COLO668 (cell line): ENCODE measurements at regions not wholly inside any gene's neighbourhood (a gene's known extent, or its start where the extent isn't known, plus 50 kb on each side); places are given as distances from the start of the nearest gene placed in this dataset.

ENCODE experiments used
- DNase-seq: peaks from one replicate; lab custom pipeline; 2025; ENCODE audit not compliant: unreplicated experiment; lab: John Stamatoyannopoulos, UW

DNA sequence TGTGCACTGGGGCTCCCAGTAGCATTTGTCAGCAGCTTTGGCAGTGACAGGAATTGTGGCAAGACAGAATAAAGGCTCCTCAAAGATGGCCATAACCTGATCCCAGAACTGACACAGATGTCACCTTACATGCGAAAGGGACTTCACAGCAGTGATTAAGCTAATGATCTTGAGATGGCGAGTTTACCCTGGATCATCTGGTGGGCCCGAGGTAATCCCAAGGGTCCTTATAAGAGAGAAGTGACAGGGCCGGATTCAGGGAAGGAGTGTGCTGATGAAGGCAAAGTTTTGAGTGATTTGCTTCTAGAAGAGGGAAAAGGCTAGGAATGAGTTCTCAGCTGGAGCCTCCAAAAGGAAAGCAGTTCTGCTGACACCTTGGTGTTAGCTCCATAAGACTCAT, 333.9 kb downstream of the LPIN1 start:
- DNase-seq, result no peak

DNA sequence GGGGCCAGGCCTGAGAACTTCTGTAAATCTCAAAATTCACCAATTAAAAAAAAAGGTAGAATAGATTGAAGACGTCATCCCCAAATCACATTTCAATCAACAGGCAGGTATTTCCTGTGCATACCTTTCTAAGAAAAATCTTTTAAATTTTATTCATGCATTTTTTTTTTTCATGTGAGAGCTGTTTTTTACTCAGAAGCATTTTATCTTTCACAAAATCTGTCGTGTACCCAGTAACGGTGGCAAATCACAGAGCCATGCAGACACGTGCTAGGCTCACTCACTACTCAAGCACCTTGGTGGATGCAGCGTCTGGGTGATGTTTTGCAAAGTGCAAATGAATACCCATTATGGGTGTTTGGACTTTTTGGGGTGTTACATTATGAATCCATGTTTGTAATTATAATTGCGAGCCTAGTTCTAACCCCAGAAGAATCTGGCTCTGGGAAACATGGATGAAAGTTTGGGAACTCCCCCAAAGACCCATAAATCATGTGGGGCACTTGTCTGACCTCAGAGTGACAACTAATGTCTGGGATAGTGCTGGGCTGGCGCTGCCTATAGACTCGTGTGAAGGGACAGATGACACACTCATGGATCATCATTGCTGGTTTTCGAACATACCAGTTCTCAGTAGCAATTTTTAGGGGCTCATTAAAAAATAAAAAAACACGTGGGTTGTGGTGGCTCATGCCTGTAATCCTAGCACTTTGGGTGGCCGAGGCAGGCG, 335.2 kb downstream of the LPIN1 start:
- DNase-seq, result no peak

DNA sequence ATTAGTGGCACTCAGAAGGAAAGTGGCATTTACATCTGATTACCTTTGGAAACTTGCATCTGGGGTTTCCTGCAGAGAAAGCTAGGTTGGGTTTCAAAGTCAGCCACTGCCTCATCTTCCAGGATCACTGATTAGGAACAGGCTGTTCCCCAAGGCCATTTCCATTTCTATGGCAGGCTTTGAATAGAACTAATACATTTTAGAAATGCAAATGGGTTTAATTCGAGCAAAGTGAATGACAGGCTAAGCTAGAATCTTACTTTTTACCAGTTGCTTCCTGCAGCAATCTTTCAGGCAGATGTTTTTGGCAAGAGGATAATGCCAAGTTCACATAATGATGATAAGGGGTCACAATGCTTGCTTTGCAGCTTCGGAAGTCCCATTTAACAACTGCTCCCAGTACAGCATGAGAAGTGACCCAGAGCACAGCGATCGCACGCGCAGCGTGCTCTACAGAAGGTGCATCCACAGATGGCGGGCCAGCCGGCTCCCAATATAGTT, 336.7 kb downstream of the LPIN1 start:
- DNase-seq, result no peak

DNA sequence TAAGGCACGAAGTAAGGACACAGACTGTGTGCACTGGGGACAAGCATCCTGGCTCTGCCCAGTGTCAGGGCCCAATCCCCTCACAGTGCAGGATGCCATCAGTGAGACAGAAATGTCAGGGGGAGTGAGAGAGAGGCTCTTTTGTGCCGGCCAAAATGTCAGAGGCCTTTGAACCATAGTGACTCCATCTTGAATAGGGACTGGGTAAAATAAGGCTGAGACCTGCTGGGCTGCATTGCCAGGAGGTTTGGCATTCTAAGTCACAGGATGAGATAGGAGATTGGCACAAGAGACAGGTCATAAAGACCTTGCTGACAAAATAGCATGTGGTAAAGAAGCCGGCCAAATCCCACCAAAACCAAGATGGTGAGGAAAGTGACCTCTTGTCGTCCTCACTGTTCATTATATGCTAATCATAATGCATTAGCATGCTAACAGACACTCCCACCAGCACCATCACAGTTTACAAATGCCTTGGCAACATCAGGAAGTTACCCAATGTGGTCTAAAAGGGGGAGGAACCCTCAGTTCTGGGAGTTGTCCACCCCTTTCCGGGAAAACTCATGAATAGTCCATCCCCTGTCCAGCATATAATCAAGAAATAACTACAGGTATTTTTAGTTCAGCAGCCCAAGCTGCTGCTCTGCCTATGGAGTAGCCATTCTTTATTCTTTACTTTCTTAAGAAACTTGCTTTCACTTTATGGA, 337.4 kb downstream of the LPIN1 start:
- DNase-seq, result no peak

DNA sequence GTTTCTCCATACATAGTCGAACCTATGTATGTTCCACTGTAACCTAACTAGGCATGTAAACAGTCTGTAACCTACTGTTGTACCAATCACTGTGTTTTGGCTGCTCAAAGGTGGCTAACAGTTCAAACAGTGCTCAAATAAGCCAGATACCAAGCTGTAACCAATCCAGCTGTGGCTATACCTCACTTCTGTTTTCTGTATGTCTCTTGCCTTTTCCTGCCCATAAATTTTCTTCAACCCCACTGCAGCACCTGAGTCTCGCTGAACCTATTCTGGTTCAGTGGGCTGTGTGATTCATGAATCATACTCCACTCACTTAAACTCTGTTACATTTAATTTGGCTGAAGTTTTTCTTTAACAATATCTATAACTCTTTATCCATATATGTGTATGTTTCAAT, 340.7 kb downstream of the LPIN1 start:
- no peak for DNase-seq

DNA sequence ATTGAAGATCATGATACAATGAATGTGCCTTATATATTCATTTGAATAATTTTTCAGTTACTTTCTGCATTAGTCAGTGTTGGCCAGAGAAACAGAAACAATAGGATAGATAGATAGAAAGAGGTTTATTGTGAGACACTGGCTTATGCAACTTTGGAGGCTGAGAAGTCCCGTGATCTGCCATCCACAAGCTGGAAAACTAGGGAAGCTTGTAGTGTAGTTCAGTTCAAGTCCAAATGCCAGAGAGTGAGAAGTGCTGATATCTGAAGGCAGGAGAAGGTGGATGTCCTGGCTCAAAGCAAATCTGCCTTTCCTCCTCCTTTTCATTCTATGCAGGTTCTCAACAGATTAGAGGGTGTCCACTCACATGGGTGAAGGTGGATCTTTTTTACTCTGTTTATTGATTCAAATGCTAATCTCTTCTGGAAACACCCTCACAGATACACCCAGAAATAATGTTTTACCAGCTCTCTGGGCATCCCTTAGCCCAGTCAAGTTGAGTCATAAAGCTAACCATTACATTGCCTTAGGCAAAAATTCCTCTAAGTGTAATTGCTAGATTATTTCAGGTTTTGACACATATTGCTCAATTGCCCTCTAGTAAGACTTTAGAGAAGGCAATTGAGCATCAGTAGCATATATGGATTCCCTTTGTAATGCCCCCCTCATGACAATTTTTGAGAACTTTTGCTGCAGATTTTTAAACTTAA, 341.4 kb downstream of the LPIN1 start:
- DNase-seq, result no peak

DNA sequence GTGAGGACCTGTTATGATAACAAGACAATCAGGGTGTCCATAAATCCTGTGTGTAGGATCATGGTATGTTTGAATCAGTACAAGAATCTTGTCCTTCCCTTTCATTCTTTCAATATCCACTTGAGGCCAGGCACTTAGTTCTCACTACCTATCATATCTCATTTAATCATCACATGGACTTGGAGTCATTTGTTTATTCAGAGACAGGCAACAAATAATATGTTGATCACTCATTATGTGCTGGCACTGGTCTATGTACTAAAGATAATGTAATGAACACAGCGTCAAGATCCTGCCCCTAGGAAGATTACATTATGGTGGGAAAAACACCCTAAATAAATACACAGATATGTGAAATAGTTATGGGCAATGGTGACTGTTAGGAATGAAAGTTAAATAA, 342.6 kb downstream of the LPIN1 start:
- DNase-seq, result no peak

DNA sequence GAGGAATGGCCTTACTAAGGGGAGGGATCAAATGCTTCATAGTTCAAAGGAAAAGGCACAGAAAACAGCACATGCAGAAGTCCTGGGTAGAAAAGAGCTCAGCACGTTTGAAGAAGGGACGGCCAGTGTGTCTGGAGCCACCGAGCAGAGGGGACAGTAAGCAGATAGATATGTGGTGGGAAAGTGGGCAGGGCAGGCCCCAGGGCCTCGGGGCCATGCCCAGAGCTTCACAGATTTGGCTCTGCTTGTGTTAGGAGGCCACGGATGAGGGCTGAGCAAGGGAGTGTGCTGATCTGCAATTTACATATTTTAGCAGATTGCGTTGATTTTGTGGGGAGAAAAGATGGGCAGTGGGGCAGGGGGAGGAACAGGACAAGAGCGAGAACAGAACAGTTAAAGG, 343.1 kb downstream of the LPIN1 start:
- DNase-seq, result no peak

DNA sequence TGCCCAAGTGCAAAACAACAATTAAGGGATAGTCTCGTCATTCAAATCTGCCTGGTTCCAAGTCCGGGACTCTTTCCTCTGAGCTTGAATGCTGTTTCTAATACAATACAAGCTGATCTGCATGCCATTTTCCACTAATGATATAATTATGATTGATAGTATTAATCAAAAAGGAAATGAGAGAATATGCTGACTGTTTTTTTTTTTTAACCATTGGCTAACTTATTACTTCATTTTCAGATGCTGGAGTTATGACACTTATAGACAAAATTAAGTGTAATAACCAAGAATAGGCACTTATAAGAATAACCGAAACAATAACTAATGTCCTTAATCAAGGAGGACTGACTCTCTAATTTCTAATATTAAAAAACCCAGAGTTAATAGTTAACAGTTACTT, 343.6 kb downstream of the LPIN1 start:
- no peak for DNase-seq

DNA sequence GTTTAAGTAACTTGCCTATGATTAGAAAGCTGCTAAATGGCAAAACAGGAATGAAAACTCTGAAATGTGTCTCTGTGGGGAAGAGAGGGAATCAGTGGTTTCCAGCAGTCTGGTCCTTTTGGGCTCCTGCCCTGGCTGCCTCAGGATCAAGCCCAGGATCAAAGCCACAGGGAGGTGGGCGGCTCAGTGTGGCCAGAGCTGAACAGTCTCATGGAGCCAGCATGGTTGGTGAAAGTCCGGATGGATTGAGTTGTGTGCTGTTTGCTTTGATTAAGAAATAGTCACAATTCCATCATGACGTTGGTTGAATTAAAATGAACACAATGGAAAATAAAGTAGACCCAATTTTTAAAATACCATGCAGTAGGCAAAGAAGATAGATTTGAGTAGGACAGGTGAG, 344.2 kb downstream of the LPIN1 start:
- no peak for DNase-seq

DNA sequence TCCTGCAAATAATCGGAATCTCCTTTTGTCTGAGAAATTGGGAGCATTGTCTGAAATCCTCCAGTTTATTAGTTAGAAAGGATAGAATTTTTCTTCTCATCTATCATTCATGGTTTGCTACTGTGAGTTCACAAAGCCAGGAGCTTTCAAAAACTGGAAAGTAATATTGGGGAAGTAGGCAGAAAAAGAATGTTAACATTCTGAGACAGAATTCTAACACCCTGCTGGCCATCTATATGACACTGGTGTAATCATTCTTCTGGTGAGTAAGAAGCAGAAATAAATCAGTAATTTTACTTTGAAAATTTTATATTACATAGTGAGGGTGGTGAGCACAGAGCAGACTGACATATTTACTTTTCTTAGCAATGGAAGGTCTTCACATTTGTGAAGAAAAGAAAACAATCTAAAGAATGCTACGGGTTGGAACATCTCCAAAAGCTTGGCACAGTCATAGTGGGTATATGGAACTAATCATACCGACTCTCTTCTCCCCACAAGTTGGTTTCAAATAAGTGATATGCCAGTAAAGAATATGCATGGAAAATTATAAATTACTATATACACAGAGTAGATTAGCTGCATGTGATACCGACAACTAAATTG, 344.9 kb downstream of the LPIN1 start:
- DNase-seq, result no peak

DNA sequence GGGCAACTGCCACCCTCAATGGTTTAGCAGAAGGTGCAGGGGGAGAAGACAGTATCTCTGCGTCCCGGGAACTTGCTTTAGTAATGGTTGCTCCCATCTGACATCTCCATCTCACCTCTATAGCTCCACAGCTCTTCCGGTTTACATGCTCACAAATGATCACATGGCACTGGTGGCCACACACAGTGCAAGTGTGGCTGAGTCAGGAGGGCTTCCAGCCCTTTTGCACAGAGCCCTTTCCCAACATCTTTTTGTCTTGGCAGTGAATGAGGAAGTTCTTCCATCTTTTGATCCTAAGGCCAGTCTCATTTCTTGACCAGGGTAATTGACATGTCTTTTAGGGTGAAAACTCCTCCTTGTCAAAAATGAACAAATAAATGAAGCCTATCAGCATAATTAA, 347.7 kb downstream of the LPIN1 start:
- DNase-seq, result no peak

DNA sequence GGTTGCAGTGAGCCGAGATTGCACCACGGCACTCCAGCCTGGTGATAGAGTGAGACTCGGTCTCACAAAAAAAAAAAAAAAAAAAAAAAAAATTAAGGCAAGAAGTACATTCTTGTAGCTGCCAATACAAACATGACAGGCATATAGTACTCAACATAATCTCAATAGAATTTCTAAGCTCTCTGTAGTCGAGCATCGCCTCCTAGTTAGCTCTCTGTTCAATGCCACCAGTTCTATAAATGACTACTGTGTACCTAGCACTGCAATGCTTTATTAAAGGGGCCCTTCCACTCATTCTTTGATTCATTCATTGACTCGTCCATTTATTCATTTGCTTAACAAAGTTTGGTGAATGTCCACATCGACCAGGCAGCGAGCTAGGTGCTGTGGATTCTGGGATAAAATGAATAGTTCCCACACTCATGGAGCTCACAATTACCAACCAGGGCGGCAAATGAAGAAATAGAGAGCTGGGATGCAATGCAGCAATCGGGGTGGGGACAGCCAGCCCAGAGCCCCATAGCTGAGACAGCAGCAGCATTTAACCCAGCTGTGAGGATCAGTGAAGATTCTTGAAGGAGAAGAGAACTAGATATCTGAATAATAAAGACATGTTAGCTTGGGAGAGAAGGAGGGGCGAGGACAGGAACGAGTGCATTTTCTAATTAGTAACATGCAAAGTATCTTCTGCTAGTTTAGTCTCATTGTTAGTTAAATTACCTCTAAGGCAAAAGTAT, 349.8 kb downstream of the LPIN1 start:
- DNase-seq, result no peak

DNA sequence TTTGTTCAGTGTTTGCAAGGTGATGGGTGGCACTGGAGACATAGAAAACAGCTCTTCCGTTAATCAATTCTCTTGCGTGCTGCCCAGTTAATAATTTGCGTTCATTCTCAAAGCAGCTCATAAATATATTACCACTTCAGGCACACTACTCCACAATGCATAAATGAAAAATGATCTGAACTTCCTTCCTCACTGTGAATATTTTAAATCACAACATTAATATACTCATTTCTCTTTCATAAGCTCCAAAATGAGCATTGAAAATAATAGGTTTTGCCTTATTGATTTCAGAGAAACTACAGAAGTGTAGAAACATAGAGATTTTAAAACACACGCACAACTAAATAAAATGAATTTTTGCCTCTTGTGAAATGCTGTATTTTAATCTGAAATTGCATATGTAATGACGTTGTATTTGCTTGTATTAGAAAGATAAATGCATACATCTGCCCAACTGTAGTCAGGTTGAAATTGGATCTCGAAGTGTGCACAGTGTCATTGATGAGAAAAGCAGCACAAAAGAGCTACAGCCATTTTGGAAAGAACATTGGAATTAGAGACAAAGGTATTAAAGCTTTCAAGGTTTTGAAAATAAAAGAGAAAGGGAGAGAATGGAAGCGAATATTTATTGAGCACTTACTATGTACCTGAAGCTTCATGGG, 350.5 kb downstream of the LPIN1 start:
- no peak for DNase-seq

DNA sequence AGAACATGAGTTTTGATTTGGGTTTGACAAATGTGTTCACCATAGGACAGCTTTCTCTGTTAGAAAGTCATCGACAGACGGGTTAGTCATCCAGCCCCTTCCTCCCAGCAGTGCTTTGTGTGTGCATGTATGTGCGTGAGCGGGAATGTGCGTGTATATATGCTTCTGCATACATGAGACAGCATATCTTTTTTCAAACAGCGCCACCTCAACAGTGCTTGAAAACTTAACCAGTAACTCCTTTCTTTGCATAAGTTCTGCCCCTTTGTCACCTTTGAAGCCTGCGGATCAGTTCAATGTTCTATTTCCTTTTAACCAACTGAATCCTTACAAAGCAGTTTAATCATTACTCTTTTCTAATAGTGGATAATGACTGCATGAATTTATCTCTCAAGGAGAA, 351.4 kb downstream of the LPIN1 start:
- no peak for DNase-seq

DNA sequence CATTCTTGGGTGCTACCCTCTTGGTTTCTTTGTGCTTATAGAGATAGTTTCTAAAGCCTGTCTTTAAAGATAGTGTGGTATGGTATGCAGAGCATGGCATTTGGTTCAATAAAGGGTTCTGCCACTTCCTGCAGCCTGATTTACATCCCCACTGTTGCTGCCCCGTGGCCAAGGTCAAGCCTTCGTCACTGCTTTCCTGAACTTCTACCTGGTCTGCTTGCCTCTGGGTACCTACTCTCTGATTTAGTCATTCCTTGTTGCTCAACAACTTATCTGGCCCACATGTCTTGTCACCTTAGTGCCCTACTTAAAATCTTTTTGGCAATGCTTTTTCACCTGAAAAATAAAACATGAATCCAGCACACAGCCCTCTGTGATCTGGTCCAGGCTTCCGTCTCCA, 352.9 kb downstream of the LPIN1 start:
- no peak for DNase-seq

DNA sequence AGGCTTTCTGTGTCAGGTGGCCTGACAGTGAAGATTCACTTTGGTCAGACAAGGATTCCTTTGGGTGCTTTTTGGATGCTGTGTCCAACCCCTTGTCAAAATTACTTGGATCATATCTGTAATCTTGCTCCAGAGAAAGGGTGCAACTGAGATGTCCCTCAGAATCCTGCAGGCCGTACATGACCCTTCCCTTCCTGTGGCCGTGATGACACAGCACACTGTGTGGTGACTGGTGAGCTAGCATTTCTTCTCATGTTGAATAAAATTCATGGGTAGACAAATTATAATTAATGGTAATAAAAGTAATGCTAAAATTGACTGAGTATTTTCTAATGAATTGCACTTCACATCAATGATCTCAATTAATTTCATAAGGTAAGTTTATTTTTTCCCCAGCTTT, 356.2 kb downstream of the LPIN1 start:
- no peak for DNase-seq

DNA sequence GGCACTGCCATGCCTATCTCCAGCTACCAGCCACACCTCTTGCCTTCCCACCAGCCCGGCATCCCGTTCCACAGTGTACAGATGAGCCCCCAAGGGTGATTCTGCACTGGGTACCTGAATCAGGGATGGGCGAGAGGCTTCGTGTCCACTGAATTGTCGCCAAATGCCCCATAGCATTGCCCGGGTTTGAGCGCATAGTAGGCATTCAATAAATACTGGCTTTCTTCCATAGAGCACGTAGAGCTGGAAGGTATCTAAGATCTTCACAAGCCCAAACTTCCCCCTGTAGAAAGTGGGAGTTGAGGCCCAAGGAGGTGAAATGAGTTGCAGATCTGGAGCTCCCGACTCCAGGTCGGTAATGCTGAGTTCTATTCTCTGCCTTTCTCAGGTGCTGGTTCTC, 358.7 kb downstream of the LPIN1 start:
- no peak for DNase-seq

DNA sequence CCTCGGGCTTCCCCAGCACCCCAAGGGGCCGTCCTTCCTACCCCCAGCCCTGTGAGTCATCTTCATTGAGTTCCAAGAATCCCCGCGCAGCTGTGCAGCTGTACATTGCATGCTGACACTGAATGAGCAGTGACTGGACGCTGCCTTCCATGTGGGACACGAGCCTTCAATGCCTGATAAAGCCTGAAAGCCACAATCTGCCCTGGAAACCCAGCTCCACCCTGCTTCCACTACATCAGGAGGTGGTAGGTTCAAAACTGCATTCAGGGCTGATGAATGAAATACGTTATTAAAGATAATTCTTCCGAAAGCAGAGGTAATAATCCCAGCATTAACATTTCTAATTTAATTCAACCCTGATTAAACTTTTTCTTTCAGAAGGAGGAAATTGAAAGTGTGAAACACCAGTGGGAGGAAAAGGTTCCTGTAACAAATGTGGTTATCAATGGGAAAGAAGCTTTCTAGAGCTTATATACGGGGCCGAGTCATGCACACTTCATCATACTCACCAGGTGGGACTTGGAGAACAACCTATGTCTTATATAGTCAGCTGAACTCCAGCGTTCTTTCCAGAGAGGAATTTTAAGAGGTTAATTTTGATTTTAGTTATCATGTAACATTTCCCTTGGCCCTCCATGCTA, 360.1 kb downstream of the LPIN1 start:
- no peak for DNase-seq

DNA sequence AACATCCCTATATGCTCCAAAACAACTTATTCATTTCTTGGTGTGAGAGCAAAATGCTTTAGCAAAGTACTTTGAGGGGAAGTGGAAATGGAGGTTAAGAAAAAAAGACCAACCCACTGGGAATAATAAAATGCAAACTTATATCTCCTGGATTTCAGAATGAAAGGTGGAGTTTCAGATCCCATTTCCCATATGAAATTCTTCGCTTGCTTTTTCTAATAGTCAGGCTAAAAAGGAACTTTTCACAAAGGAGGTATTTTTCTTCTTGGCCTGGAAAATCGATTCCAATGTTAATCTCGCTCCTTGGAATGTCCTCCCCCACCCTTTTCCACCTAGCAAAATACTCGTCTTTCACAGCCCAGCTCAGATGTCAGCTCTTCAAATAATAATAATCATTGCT, 360.9 kb downstream of the LPIN1 start:
- DNase-seq, result no peak
